GM12892 (cell line): ENCODE measurements at regions not wholly inside any gene's neighbourhood (a gene's known extent, or its start where the extent isn't known, plus 50 kb on each side); places are given as distances from the start of the nearest gene placed in this dataset.

Experiments used
- DNase-seq: peaks from one replicate; pipeline ENCODE4 v3.0.0; 2011; ENCODE audit not compliant: insufficient read length
- FAIRE-seq: peaks from 2 replicates; lab custom pipeline; 2011; peaks lifted over from hg19 to GRCh38; lab: Jason Lieb, UNC
- POLR2A ChIP-seq: IDR thresholded peaks from 2 replicates; pipeline ENCODE4 v1.6.1; 2011; ENCODE audit warnings: low read depth, low read length, control low read depth
- POLR2AphosphoS5 ChIP-seq: IDR thresholded peaks from 2 replicates; pipeline ENCODE4 v1.6.1; 2011; ENCODE audit warnings: low read depth, low read length, control low read depth
- TAF1 ChIP-seq: IDR thresholded peaks from 2 replicates; pipeline ENCODE4 v1.6.1; 2011; ENCODE audit warnings: low read depth, mild to moderate bottlenecking, control low read depth, low read length, borderline replicate concordance

GRCh38 chr11:70503468-70504221 is 105.3 kb downstream of the CTTN start:
- TF ChIP-seq POLR2AphosphoS5 (no peak), POLR2A (no peak), TAF1 (no peak)
- DNase-seq: no peak
- FAIRE-seq: peak; percentile 71

- no peak for TF ChIP-seq POLR2A
- TF ChIP-seq POLR2AphosphoS5: no peak
- TF ChIP-seq TAF1: no peak
- FAIRE-seq (no peak), DNase-seq (no peak)
Measured at GRCh38 chr11:70504246-70505020, 106.1 kb downstream of the CTTN start.

- no peak for DNase-seq
- FAIRE-seq: no peak
- TF ChIP-seq POLR2AphosphoS5 (no peak), POLR2A (no peak), TAF1 (no peak)
Measured at GRCh38 chr11:70505331-70505731, 107.0 kb downstream of the CTTN start.

GRCh38 chr11:70505761-70506657 is 107.7 kb downstream of the CTTN start:
- DNase-seq (no peak), FAIRE-seq (no peak)
- no peak for TF ChIP-seq TAF1
- no peak for TF ChIP-seq POLR2AphosphoS5
- no peak for TF ChIP-seq POLR2A

- FAIRE-seq (no peak), DNase-seq (no peak)
- TF ChIP-seq TAF1: no peak
- no peak for TF ChIP-seq POLR2A
- no peak for TF ChIP-seq POLR2AphosphoS5
Measured at GRCh38 chr11:70506658-70506970, 108.3 kb downstream of the CTTN start.

- no peak for DNase-seq
- TF ChIP-seq POLR2AphosphoS5 (no peak), TAF1 (no peak), POLR2A (no peak)
- no peak for FAIRE-seq
Measured at GRCh38 chr11:70506986-70507385, 108.7 kb downstream of the CTTN start.

- no peak for FAIRE-seq
- no peak for DNase-seq
Measured at GRCh38 chr11:70507466-70508230, 109.3 kb downstream of the CTTN start.

GRCh38 chr11:70508231-70508480 is 109.8 kb downstream of the CTTN start:
- DNase-seq (no peak), FAIRE-seq (no peak)

More at GRCh38 chr11:70507466-70508230, 109.3 kb downstream of the CTTN start:
- no peak for TF ChIP-seq POLR2A

GRCh38 chr11:70509476-70509875 is 111.1 kb downstream of the CTTN start:
- TF ChIP-seq POLR2AphosphoS5: no peak
- TF ChIP-seq POLR2A: no peak
- TF ChIP-seq TAF1: no peak
- FAIRE-seq (no peak), DNase-seq (no peak)

More at GRCh38 chr11:70508231-70508480, 109.8 kb downstream of the CTTN start:
- TF ChIP-seq POLR2AphosphoS5 (no peak), POLR2A (no peak), TAF1 (no peak)

- DNase-seq (no peak), FAIRE-seq (no peak)
- TF ChIP-seq POLR2AphosphoS5 (no peak), TAF1 (no peak), POLR2A (no peak)
Measured at GRCh38 chr11:70510106-70510505, 111.8 kb downstream of the CTTN start.

GRCh38 chr11:70510571-70510970 is 112.2 kb downstream of the CTTN start:
- no peak for TF ChIP-seq TAF1
- TF ChIP-seq POLR2AphosphoS5: no peak
- TF ChIP-seq POLR2A: no peak
- no peak for FAIRE-seq
- no peak for DNase-seq
